Nephron progenitor cell (in vitro differentiated cells): ENCODE measurements at regions not wholly inside any gene's neighbourhood (a gene's known extent, or its start where the extent isn't known, plus 50 kb on each side); places are given as distances from the start of the nearest gene placed in this dataset.

Experiments used
- DNase-seq: peaks from one replicate; pipeline ENCODE4 v3.0.0; 2021
- H3K27ac Mint-ChIP-seq: 2 replicates; pipeline ENCODE4 v1.8.0; 2021; ENCODE audit warnings: mild to moderate bottlenecking, moderate library complexity, mixed read lengths
- H3K27me3 Mint-ChIP-seq: 2 replicates; pipeline ENCODE4 v1.8.0; 2021; ENCODE audit warnings: mild to moderate bottlenecking, low read depth, mixed read lengths; ENCODE audit not compliant: poor library complexity
- H3K36me3 Mint-ChIP-seq: 2 replicates; pipeline ENCODE4 v1.8.0; 2021; ENCODE audit warnings: low read depth, mixed read lengths
- H3K4me1 Mint-ChIP-seq: 2 replicates; pipeline ENCODE4 v1.8.0; 2021; ENCODE audit warnings: mixed read lengths
- H3K4me3 Mint-ChIP-seq: 2 replicates; pipeline ENCODE4 v1.8.0; 2021; ENCODE audit warnings: mild to moderate bottlenecking, moderate library complexity, mixed read lengths
- H3K9me3 Mint-ChIP-seq: 2 replicates; pipeline ENCODE4 v1.8.0; 2021; ENCODE audit warnings: mild to moderate bottlenecking, moderate library complexity, mixed read lengths
- CTCF ChIP-seq: fragments of 200-600 bp; sonication (generic); IDR thresholded peaks from 2 replicates; pipeline ENCODE4 v1.5.0; 2021; ENCODE audit warnings: antibody characterized with exemption

DNA sequence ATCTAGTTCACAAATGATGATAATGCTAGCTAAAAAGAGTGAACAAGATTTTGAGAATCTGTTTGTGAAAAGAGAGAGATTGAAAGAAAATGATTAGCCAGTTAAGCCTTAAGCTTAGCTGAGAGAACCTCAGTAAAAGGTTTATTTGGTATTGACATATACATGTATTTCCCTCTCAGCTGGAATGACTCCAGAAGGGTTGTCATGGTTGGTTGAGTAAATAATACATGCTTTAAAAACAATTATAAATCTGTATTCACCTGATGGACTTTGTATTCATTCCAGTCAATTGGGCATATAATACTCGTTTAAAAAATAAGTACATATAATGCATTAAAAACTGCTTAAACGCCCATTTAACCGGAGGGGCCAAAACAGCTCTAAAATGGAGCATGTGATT, 181.4 kb downstream of the GRB14 start:
- H3K9me3 Mint-ChIP-seq = no peaks in the 10 kb centered on the region
- H3K4me3 Mint-ChIP-seq = no peak overlapping the region
- no peak overlapping the region for H3K27ac Mint-ChIP-seq
- H3K4me1 Mint-ChIP-seq = no peaks in the 10 kb centered on the region
- no peaks in the 10 kb centered on the region for H3K36me3 Mint-ChIP-seq
- DNase-seq = no peak
- TF ChIP-seq CTCF = no peak
- H3K27me3 Mint-ChIP-seq = no peaks in the 10 kb centered on the region

DNA sequence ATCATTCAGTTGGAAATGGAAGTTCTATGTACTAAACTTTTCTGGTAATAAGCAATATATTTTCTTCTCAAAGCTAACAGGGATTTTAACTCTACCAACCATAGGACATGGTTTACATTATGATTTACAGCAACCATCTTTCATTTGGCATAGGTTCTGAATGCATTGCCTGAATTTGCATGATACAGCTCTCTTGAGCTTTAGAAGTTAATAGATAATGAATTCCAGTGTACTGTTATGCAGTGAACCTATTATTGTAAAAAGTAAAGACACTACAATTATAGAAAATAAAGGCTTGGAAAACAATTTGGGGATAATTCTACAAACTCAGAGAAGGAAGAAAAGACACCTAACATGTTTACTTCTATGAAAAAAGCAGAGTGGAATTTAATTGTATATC, 182.0 kb downstream of the GRB14 start:
- Mint-ChIP-seq H3K4me3 (no peak overlapping the region), H3K4me1 (no peaks in the 10 kb centered on the region), H3K27ac (no peak overlapping the region), H3K9me3 (no peaks in the 10 kb centered on the region), H3K27me3 (no peaks in the 10 kb centered on the region), H3K36me3 (no peaks in the 10 kb centered on the region)
- no peak for DNase-seq
- no peak for TF ChIP-seq CTCF

DNA sequence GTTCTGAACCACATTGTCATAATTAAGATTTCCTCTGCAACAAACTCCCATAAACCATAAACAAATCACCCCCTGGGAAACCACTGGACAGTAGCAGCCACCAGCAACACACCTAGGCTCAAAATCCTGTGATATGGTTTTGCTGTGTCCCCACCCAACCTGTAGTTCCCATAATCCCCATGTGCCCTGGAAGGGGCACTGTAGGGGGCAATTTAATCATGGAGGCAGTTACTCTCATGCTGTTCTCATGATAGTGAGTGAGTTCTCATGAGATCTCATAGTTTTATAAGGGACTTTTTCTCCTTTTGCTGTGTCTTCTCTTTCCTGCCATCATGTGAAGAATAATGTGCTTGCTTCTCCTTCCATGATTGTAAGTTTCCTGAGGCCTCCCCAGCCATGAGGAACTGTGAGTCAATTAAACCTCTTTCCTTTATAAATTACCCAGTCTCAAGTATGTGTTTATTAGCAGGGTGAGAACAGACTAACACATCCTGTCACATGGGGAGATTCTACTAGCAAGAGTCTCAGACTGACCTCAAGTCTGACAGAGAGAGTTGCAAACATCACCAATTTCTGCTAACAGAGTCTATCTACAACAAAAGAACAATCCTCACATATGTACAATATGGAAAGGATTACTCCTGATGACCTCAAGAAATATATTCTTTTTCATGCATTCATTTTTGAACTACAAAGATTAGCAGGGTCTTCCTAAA, 182.6 kb downstream of the GRB14 start:
- H3K9me3 Mint-ChIP-seq = no peaks in the 10 kb centered on the region
- H3K27me3 Mint-ChIP-seq = no peaks in the 10 kb centered on the region
- no peaks in the 10 kb centered on the region for H3K36me3 Mint-ChIP-seq
- H3K4me1 Mint-ChIP-seq = no peaks in the 10 kb centered on the region
- H3K27ac Mint-ChIP-seq = no peak overlapping the region
- no peak for DNase-seq
- no peak overlapping the region for H3K4me3 Mint-ChIP-seq
- TF ChIP-seq CTCF = no peak

DNA sequence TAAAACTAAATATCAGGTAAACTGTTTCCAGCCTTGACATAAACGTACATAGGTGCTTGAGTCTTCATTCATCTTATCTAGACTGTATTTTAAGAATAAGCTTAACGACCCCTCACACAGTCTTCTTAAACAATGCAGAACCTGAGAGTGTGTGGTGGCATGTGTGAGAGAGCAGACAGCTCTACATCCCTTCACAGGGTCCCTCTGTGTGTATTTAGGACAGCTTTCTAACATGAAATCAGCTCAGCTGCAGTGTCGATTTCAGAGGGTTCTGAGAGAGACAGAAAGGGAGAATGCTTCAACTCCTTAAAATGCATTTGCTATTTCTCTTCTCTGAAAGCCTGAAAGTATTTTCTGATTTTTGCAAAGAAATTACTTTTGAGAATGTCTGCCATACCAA, 185.2 kb downstream of the GRB14 start:
- DNase-seq = no peak
- Mint-ChIP-seq H3K36me3 (no peaks in the 10 kb centered on the region), H3K27me3 (no peaks in the 10 kb centered on the region), H3K4me3 (no peak overlapping the region), H3K9me3 (no peaks in the 10 kb centered on the region), H3K4me1 (no peaks in the 10 kb centered on the region), H3K27ac (no peak overlapping the region)
- TF ChIP-seq CTCF = no peak

DNA sequence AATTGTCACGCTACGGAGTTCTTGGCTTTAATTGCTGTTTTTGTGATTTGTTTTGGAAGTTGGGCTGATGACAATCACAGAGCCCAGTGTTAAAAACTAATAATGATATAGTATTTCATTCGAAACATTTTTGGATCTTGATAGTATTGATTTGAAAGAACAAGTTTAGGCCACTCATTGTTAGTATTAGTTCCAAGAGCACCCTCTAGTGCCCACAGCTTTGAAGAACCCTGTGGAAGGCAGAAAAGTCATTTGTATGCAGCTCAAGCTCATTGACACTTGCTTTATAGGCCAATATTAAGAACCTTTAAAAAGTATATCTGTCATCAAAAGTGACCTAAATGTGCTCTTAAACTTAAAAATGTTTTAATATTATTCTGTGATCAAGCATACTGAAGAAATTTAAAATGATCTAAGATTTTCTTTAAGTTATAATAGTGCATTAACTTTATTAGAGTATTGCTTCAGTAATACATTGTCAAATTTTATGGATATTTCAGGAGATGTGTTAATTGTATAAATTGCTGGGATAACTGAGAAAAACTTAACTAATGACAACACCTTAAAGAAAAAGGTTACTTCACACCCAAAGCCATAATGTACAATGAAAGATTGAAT, 191.0 kb downstream of the GRB14 start:
- TF ChIP-seq CTCF = peak; percentile 60
- DNase-seq = peak; percentile 23
- no peaks in the 10 kb centered on the region for H3K9me3 Mint-ChIP-seq
- no peaks in the 10 kb centered on the region for H3K4me1 Mint-ChIP-seq
- H3K4me3 Mint-ChIP-seq = no peak overlapping the region
- no peaks in the 10 kb centered on the region for H3K27me3 Mint-ChIP-seq
- H3K36me3 Mint-ChIP-seq = no peaks in the 10 kb centered on the region
- no peak overlapping the region for H3K27ac Mint-ChIP-seq

DNA sequence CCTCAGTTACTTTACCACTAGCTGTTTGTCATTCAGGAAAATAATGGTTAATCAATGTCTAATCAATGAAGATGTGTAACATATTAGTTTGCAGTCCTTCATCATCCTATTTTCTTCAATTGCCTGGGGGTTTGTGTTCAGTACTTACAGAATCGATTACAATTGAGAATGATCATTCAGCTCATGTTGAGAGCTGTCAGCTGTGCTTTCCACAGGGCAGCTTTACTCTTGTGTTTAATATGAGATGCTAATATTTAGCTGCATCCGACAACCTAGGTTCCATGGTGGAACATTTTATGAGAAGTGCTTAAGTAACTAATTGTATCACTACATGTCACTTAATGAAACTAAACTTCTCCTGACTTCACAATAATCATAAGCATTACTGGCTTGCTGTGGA, 191.9 kb downstream of the GRB14 start:
- Mint-ChIP-seq H3K4me1 (no peaks in the 10 kb centered on the region), H3K27me3 (no peaks in the 10 kb centered on the region), H3K36me3 (no peaks in the 10 kb centered on the region), H3K4me3 (no peak overlapping the region), H3K9me3 (no peaks in the 10 kb centered on the region), H3K27ac (no peak overlapping the region)
- TF ChIP-seq CTCF = no peak
- DNase-seq = no peak
